CD4-positive, alpha-beta T cell treated with Interleukin-17A for 1 hour (primary cell): ENCODE measurements at regions not wholly inside any gene's neighbourhood (a gene's known extent, or its start where the extent isn't known, plus 50 kb on each side); places are given as distances from the start of the nearest gene placed in this dataset.

Source experiments
- DNase-seq: peaks from one replicate; pipeline ENCODE4 v3.0.0-alpha.2; 2020

DNA sequence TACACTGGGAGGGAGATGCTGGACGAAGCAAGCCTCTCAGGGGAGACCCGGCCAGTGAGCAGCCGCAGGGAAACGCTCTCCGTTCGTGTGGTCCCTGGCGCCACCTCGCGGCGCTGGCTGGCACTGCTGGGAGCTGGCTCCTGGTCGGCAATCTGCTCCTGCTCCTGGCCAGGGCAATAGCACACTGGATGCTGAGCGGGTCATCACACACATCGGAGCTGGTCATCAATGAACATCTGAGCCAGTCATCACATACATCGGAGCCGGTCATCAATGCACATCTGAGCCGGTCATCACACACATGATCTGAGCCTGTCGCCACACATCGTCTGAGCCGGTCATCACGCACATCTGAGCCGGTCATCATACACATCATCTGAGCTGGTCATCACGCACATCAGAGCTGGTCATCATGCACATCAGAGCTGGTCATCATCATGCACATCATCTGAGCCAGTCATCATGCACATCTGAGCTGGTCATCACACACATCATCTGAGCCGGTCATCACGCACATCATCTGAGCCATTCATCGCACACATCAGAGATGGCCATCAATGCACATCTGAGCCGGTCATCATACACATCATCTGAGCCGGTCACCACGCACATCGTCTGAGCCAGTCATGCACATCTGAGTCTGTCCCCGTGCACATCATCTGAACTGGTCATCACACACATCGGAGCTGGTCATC, 217.3 kb downstream of the RBFOX3 start:
- peak; percentile 63 for DNase-seq

DNA sequence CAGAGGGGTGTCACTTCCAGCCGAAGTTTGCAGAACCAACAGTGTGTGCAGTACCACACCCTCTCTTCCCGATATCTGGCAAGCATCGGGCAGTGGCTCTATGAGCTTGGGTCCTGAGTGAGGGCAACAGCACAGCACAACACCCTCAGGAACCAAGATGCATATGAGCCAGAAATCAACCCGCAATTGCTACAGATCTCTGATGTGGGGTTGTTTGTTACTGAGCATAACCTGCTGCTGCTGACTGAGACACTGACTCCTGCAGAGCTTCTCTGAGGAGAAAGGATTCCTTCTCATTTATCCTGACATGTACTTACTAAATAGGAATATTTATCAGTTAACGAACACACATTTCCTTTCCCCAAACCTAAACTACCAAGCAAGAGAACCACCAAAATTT, 218.3 kb downstream of the RBFOX3 start:
- no peak for DNase-seq

DNA sequence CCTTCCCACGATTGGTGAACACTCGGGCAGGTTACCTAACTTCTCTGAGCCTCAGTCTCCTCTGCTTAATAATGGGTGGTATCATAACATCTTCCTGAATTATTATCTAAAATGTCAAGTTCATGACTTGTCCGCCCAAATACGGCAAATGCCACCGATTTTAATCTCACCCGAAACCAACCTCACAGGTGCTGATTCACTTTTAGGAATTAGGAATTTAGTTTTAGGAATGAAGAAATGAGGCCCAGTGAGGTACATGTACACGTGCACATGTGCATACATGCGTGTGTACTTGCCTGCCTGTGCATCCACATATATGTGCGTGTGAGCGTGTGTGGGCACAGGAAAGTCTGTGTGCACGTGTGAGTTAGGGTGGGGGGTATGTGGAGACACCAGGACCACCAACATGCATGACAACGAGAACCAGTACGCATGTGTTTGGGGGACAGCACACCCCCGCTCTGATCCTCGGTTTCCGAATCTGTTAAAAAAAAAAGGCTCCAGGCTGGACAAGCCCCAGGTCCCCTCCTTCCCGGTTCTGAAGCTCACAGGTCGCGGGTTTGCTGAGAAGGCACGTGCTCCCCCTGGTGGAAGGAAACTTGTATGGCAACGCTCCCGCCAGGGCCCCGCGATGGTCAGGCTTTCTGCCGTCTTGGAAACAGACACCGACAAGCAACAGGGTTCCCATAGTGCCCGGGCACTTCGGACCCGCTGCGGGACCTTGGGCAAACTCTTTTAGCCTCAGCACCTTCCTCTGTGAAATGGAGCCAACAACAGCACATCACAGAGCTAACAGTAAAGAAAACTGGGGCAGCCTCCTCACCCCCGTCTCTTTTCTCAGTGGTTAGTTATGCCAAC, 219.2 kb downstream of the RBFOX3 start:
- peak; percentile 64 for DNase-seq

DNA sequence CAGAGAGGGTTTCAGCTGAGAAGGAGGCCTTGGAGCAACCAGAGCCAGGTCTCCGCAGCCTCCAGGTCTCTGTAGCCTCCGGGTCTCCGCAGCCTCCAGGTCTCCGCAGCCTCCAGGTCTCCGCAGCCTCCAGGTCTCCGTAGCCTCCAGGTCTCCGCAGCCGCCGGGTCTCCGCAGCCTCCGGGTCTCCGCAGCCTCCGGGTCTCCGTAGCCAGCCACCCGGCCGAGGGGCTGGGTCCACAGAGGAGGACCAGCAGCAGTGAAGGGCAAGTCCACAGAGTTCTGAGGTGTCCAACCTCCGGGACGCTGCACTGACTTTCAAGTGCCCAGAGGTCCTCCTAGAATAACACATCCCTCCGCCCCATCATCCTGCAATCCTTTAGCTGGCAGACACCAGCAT, 221.0 kb downstream of the RBFOX3 start:
- no peak for DNase-seq

DNA sequence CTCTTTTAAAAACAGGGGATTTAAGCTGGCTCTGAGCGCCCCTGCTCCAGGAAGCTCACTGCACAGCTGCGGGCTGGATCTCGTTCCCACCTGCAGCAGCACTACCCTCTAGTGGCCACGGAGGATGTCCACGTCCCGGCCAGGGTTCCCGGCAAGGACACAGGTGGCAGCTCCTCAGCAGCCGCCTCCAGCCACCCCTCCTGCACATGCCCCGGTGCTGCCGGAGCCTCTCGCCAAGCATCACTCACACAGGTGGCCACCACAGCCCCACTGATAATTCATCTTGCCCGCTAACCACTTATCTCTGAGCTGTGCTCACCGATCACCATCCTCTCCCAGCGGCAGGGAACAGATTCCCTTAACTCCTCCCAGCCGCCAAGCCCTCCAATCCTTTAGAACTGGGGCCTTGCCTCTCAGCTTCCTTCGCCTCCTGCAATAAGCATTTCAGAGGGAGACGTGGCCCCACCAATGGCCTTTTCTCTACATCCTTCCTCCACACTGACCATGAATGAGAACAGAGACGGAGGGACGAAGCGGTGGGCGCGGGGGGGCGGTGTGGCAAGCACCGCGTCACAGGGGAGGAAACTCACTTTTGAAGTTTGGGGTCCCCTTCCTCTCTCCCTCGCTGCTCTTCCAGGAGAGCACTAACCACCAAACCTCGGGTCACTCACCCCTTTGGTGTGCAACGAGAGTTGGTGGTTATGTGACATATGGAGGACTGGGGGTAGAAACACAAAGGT, 222.1 kb downstream of the RBFOX3 start:
- no peak for DNase-seq

DNA sequence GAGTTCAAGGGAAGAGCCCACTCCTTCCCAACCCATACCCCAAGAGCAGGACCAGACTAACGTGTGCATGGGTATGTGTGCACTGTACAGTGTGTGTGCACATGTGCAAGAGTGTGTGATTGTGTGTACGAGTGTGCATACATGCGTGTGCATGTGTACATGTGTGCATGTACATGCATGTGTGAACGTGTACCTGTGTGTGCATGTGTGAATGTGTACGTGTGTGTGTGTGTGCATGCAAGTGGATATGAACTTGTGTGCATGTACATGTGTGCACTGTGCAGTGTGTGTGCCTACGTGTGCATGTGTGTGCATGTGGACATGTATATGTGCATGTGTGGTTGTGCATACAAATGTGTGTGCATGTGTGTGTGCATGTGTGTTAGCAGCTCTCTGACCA, 223.1 kb downstream of the RBFOX3 start:
- no peak for DNase-seq

DNA sequence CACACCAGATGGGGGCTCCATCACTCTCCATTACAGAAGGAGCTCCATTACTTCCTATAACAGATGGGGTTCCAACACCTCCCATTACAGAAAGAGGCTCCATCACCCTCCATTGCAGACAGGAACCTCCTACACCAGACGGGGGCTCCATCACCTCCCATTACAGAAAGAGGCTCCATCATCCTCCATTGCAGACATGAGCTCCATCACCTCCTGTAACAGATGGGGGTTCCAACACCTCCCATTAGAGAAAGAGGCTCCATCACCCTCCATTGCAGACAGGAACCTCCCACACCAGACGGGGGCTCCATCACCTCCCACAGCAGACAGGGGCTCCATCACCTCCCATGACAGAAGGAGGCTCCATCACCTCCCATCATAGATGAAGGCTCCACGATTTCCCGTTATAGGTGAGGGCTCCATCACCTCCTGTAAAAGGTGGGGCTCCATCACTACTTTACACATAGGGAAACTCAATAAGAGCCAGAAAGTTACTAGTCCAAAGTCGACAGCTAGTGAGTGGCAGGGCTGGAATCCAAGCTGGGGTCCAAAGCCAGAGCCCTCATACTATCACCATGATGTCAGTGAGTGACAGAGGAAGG, 224.8 kb downstream of the RBFOX3 start:
- DNase-seq = no peak

DNA sequence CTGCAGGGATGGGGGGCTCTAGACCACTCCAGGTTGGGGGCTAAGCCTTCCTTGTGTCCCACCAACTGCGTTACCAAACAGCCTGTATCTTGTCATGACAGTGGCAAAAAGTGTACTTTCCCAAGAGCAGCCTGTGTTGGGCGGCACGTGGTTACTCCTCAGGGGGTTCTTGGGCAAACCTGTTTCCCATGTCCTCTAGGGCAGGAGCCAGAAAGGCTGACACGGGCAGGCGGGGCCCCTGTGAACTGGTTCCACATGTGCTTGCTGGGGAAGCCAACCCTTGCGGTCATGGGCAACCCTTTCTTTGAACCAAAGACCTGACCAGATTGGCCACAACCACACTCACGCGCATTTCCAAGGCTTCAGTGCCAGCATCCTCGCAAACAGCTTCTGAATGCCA, 228.5 kb downstream of the RBFOX3 start:
- DNase-seq = no peak

DNA sequence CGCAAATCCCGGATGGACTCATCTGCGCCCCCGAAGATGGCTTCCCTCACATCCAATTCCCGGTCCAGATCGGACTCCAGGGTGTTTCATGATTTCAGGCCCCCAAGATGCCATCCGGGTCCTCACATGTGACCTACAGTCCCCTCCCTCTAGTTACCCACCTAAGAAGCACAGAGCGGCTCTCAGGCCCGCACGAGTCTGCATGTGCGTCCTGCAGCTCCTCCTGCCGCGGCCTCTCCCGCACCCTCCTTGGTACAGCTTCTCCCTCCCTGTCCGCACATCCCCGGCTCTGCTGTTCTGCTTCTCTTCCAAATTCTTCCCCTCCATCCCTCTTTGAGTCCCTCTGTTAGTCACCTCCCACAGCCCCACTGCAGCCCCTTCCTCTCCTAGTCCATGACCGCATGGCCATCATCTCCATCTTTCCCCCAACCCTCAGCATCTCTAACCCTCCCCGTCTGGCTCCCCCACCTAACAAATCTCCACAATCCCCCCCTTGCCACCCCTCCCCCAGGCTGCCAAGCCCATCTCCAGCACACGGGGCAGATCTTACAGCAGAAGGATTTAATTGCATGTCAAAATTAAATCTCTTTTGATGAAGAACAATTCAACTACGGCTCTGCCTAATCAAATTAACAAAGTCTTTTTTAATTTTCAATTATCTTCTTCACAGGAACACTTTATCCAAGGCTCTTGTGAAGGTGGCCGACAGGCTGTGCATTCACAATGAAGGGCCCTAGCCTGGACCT, 231.0 kb downstream of the RBFOX3 start:
- DNase-seq = no peak

DNA sequence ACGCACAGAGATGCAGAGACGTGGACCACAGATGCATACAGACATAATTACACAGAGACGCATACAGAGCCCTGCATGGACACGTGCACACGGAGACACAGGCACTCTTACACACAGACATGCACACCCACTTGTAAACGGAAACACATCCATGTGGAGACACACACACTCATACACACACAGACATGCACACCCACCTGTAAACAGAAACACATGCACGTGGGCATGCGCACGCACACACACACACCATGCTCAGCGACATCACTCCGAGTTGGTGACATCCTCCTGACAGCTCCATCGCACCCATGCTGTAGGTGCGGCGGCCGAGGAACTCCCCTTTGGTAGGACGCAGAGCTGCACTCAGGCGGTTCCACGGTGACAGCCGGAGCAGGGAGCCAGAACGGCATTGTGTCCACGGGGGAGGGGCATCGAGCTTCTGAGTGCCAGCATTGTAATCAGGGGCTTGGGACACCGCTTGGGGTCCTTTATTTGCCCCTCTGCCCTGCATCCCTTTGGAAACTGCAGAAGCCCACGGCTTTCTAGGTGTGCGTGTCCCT, 233.5 kb downstream of the RBFOX3 start:
- no peak for DNase-seq

DNA sequence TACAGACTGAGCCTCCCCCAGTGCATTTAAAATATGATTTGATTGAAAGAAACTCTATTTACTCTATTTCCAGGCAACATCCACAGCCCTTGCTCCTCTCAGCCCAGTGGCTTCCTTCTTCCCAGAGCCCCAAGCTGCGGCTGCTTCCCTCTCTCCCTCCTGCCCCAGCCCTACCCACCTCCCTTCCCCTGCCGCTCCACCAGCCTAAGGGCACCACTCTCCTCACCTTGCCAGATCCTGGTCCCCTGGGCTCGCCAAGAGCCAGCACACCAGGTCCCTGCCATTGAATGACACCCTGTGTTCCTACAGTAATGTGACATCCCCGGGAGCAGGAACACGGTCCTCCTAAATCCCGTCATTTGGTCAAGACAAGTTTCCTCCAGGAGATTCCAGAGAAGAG, 236.0 kb downstream of the RBFOX3 start:
- no peak for DNase-seq

DNA sequence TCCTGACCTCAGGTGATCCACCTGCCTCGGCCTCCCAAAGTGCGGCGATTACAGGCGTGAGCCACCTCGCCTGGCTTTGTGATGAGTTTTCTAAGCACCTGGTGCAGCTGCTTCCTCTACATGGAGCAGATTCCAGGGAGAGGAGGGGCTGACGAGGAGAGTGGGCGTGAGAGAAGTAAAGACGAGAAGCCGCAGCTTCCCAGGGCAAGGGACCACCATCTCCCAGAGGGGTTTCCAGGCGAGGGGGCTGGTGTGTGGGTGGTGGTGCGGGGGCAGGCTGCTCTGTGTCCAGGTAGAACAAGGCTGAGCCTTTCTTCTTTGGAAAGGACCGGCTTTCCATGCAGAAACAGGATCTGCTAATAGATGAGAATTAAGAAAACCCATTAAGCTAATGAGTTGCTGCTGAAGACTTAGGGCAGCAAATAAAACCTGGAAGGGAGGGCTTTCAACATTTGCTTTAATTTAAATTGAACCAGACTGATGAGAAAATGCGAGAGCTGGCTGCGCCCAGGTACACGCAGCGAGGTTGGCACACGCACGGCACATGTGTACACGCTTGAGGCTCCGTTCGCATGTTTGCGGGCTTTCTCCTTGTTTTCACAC, 236.7 kb downstream of the RBFOX3 start:
- DNase-seq = no peak

DNA sequence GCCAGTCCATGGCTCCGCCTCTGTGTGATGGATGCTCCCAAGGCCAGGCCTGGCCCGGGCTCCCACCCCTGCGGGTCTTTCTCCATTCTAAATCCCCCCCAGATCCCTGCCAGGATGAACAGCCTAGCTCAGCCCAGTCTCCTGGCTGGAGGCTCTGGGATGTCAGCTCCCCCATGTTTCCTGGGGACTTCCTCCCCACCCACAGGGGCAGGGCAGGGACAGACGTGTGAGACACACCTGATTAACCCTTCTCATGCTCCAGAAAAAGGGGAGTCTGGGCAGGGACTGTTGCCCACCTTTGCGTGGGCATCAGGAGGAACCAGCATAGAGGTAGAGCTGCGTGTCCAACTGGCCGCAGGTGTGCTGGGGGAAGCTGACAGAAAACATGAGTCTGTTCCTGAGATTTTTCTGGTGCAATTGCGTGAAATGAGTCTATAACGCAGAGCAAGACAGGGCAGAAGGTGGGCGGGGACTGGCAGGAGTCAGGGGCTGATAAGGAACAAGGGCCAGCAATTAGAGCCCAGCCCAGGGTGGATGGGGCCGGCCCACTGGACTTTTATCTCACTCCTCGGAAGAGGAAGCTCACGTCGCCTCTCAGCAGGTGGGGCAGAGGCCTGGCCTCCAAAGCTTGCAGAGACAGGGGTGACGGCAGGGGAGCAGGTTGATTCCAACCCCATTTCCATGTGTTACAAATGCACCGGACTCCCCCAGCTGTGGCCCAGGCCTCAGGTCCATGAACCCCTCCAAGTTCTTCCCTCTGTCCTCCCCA, 238.2 kb downstream of the RBFOX3 start:
- DNase-seq = no peak

DNA sequence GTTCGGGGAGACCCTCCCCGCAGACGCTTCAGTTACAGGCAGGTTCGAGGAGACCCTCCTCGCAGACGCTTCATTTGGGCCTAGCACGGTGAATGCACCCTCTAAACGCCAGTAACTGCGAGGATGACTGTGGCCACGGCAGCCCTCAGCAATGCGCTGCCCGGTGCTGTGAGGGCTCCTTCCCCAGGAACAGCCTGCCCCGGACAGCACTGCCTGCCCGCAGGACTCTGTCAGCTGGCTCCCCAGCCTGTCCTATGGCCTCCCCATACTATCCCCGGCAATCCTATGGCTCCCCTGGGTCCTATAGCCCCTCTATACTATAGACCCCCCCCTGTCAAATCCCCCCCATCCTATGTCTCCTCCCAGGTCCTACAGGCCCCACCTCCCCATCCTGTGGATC, 238.9 kb downstream of the RBFOX3 start:
- DNase-seq = no peak

DNA sequence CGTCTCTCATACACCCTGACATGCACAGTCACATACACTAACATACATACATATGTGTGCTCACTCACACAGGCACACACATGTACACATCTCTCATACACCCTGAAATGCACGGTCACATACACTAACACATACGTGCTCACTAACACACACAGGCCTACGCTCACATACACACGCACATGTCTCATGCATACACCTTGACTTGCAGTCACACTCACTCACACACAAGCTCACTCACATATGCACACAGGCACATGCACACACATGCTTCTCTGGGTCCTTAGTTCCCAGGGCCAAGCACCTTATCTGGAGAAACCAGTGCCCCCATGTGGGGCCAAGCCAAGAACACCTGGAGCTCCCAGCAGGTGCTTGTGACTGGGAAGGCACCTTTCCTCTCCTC, 240.3 kb downstream of the RBFOX3 start:
- no peak for DNase-seq

DNA sequence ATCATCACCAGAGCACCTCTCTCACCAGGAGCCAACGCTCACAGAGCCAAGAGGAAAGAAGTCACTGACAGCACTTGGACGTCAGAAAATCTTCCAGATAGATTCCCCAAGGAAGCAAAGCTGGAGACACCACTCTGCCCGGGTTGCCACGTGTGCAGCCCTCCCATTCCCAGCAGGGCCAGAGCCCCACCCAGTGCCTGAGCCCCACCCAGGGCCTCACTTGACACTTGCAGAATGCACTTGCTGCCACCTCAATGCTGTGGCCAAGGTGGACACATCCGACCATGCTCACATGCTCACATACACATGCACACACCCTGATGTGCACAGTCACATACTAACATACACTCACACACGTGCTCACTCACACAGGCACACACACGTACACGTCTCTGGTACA, 240.7 kb downstream of the RBFOX3 start:
- no peak for DNase-seq

DNA sequence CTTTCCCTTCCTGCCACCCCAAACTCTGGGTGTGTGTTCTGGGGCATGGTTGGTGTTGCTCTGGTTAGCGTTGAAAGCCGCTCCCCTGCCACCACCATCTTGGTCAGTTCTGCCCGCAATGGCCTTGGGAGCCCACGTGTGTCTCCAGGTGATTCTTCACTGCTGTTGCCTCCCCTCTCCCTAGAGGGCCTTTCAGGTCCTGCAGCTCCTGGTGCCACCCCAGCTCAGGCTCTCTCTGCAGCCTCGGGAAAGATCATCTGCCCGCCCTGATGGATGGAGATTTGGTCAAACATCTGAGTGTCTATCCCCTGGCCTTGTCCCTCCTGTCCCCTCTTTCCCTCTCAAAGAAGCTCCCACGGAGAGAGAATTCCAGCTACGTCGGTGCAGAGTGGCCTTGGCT, 241.3 kb downstream of the RBFOX3 start:
- DNase-seq = no peak

DNA sequence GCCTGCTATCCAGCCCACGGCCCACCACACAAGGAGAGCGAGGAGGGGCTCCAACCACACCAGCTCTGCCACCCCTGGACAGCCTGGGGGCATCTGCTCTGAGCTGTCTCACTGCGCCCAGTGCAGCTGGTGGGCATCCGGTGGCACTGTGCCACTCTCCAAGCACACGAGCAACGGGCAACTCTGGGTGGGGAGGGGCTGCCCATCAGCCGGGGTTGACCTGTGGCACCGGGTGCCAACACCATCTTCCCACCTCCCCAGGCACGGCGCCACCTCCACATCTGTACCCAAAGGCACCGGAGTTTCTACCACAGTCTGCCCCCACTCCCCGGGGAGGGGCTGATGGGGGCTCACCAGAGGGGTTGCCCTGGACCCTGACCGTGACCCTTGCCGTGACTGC, 241.8 kb downstream of the RBFOX3 start:
- no peak for DNase-seq

DNA sequence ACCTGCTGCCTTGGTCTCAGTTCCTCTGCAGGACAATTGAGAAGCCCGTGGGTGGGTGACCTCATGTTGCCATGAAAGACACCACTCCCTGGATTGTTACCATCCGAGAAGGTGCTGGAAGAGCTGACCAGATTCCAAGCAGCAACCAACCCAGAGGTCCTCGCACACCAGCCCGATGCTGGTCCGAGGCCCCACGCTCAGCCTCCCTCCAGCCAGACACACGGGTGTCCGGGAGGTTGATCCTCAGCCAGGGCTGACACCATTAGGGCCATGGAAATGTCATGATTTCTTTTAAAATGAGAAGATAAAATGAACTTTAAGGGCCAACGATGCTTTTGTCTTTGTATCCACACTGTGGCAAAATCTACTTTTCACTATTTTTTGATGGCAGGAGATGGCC, 242.3 kb downstream of the RBFOX3 start:
- DNase-seq = no peak

DNA sequence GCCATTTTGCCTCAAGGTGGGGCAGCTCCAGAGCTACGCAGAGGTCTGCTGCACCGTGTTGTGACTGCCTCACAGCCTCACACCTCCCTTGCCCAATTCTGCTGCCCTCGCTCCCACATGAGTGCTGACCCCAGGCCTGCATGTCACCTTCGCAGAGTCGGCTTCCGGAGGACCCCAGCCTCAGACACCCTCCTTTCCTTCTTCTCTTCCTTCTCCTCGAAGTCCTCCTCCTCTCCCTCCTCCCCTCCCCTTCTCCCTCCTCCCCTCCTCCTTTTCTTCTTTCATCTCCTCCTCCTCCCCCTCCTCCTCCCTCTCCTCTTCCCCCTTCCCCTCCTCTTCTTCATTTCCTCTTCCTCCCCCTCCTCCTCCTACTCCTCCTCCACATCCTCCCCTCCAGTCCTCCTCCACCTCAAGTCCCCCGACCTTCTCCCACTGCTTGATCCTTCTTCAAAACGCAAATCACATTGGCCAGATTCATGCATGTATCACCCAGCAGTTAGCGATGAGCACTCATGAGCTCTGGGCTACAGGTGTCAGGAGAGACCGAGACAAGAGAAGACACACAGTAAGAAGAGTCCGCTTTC, 243.8 kb downstream of the RBFOX3 start:
- DNase-seq = no peak
